ENCODE measurements at regions not wholly inside any gene's neighbourhood (a gene's known extent, or its start where the extent isn't known, plus 50 kb on each side); places are given as distances from the start of the nearest gene placed in this dataset.
"Not testable (repeated sequence)": the region's sequence is repeated elsewhere in the genome, so short reads cannot be mapped to it uniquely, and the experiment has no call there.

DNA sequence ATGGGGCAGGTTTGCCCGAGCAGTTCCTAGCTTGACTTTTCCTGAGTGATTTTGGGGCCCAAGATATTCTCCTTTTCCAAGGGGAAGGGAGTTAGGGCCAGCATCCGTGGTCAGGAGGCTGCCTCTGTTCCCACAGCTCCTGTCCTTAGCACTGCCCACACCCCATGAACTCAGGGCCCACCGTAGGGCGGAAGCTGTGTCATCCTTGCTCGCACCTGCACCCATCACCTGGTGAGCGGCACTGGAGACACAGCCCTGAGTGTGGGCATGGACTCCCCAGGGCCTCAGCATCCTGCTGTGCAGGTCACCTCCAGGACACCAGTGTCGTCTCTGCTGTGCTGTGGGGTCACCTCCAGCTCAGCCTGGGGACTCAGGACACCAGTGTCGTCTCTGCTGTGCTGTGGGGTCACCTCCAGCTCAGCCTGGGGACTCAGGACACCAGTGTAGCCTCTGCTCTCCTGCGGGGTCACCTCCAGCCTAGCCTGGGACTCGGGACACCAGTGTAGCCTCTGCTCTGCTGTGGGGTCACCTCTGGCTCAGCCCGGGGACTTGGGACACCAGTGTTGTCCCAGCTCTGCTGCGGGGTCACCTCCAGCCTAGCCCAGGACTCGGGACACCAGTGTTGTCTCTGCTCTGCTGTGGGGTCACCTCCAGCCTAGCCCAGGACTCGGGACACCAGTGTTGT lies 322.9 kb downstream of the ADGRD1 start:
- TF ChIP-seq, protein P1, sequence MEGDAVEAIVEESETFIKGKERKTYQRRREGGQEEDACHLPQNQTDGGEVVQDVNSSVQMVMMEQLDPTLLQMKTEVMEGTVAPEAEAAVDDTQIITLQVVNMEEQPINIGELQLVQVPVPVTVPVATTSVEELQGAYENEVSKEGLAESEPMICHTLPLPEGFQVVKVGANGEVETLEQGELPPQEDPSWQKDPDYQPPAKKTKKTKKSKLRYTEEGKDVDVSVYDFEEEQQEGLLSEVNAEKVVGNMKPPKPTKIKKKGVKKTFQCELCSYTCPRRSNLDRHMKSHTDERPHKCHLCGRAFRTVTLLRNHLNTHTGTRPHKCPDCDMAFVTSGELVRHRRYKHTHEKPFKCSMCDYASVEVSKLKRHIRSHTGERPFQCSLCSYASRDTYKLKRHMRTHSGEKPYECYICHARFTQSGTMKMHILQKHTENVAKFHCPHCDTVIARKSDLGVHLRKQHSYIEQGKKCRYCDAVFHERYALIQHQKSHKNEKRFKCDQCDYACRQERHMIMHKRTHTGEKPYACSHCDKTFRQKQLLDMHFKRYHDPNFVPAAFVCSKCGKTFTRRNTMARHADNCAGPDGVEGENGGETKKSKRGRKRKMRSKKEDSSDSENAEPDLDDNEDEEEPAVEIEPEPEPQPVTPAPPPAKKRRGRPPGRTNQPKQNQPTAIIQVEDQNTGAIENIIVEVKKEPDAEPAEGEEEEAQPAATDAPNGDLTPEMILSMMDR (conservative IDR thresholded peaks at IDR 0.05), result no peak
- no peak overlapping the region for H3K27ac ChIP-seq

DNA sequence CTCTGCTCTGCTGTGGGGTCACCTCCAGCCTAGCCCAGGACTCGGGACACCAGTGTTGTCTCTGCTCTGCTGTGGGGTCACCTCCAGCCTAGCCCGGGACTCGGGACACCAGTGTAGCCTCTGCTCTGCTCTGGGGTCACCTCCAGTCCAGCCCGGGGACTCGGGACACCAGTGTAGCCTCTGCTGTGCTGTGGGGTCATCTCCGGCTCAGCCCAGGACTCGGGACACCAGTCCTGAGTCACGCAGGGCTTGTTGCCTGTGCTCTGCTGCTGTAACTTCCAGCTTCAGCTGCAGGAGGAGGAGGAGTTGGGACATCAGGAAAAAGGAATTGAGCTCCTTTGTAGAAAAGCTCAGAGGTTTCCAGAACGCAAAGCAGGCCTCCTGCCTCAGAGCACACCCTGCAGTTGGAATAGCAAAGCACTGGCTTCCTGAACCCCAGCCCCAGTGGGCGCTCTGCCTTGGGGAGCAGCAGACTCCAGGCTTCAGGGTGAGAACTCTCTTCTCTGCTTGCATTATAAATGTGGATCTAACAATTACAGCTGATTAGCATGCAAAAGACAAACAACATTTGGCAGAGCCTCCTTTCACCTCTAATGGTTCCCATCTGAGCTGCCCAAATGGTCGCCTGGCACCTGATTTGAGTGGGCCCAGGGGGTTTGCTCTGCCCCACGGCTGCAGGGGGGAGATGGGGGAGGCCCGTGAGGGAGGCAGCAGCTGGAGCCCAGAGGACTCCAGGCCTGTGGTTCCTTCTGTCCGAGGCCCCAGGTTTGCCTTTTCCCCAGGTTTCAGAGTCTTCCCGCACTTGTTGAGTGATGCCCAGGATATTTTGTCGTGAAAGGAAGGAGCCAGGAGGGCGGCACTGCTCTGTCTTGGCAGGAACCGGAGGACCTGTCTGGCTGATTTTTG lies 323.7 kb downstream of the ADGRD1 start:
- H3K27ac ChIP-seq, result not testable (repeated sequence)

DNA sequence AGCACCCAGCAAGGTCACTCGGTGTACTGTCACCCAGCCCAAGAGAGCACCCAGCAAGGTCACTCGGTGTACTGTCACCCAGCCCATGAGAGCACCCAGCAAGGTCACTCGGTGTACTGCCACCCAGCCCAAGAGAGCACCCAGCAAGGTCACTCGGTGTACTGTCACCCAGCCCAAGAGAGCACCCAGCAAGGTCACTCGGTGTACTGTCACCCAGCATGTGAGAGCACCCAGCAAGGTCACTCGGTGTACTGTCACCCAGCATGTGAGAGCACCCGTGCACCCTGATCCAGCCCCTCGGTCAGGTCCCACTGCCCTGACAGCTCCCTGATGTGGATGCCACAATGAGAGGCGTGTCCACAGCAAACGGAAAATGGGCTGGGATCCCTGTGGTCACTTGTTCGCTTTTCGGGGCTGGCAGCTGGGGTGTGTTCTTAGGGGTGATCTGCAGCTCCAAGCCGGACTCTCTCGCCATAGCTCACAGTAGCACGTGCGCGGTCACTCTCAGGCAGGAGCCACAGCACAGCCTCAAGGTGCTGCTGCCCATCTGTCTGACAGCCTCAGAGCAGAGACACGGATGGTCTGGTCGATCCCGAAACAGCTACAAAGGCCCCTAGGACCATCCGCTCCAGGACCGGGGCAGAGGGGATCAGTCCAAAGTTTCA lies 324.9 kb downstream of the ADGRD1 start:
- H3K27ac ChIP-seq, result not testable (repeated sequence)

DNA sequence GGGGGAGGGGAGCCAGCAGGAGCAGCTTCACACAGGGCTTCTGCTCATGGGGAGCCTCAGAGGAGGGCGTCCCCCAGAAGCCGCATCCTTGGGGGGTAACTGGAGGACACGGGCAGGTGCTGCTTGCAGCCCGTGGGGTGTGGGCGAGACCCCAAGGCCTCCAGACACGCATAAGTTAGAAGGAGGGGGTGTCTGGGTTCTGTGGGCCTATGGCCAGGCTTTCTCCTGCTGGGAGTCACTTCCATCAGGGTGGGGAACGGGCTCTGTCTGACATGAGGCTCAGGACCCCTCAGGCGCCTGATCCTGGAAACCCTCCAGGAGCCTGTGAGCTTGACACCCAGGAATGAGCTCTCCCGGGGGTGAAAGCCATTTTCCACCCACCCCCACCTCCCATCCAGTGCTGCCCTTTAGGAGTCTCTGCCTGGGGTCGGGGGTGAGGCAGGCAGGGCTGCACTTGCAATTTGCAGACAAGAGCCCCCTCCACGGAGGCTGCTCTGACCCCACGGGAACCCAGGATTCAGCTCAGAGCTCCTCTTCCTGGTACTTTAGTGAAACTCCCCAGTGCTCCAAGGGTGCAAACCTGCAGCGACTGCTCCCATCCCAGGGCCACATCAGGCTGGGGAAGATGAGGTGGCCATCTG lies 325.7 kb downstream of the ADGRD1 start:
- H3K27ac ChIP-seq, result no peak overlapping the region
- TF ChIP-seq, protein P1 (conservative IDR thresholded peaks at IDR 0.05), result no peak

DNA sequence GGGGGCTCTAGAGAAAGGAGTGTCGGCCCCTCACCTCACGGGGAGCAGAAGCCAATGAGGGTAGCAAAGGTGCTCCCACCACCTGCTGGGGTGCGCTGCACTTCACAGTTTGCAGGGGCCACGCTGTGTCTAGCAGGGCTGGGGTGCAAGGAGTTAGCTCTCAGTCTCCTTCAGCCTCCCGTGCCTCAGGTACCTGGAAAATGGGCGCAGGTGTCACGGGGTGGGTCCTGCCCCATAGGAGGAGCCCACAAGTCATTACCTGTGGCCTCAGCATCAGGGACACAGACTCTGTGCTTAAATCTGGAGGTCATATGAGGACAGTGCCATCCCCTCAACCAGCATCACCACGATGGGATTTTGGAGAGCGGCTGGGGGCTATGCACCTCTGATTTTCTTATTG lies 326.7 kb downstream of the ADGRD1 start:
- TF ChIP-seq, protein P1 (conservative IDR thresholded peaks at IDR 0.05), result no peak

DNA sequence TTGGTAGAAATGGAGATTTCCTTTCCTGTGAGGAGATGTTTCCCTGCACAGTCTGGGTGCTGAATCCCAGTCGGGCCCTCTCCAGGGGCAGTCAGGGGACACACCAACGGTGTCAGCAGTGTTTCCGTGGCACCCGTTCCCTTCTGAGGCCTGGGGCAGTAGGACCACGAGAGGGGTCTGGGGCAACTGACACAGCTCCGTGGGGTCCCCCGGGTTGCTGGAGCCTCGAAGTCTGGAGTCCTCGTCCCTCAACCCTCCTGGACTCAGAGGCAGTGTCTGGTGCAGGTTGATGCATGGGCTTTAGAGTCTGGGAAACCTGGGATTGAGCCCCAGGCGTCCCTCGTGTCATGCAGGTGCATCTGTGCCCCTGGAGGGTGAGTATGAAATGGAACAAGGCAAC lies 327.3 kb downstream of the ADGRD1 start:
- TF ChIP-seq, protein P1 (conservative IDR thresholded peaks at IDR 0.05), result no peak
- H3K27ac ChIP-seq, result no peak overlapping the region

More for the DNA sequence above, 326.7 kb downstream of the ADGRD1 start:
- H3K27ac ChIP-seq, result no peak overlapping the region

DNA sequence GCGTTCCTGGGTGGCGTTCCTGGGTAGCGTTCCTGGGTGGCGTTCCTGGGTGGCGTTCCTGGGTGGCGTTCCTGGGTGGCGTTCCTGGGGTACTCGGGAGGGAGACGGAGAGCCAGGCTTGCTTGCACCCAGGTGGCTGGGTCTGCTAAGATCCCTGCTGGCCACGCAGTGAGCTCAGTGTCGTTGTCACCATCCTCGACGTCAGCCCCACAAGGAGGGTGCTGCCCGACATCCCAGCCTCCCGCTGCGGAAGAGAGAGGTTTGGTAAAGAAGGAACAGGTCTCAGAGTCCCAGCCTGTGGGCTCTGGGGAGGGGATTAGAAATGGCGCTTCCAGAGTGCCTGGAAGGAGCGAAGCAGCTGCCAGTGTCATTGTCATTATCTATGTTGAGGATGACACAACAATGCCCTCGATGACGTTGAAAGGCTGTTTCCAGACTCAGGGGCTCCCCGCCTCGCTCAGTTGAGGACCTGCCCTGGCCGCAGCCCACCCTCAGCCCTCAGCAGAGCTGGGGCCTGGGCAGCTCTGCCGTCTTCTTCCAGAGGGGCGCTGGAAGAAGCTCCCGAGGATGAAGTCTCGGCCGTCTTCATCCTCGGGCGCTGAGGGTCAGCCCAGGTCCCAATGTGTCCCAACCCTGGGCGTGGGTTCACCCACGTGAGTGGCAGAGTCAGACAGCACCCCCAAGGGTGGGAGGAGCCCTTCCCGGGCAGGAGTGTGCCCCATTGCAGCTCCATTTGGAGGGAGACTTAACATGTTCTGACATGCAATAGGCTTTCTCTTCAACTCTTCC lies 328.8 kb downstream of the ADGRD1 start:
- TF ChIP-seq, protein P1 (conservative IDR thresholded peaks at IDR 0.05), result no peak
- no peak overlapping the region for H3K27ac ChIP-seq

Measured in VCaP (cell line).